ENCODE measurements at regions not wholly inside any gene's neighbourhood (a gene's known extent, or its start where the extent isn't known, plus 50 kb on each side); places are given as distances from the start of the nearest gene placed in this dataset.

- Histone ChIP-seq H3K27ac (no peak overlapping the region), H3K4me1 (no peaks in the 10 kb centered on the region), H3K36me3 (no peaks in the 10 kb centered on the region), H3K27me3 (no peaks in the 10 kb centered on the region), H3K9me3 (no peaks in the 10 kb centered on the region), H3K4me3 (no peak overlapping the region)
- DNase-seq, result no peak
- TF ChIP-seq CTCF (IDR thresholded peaks at IDR 0.05) (no peak), POLR2A (IDR thresholded peaks at IDR 0.05) (no peak)
Observed at GRCh38 chr2:83873110-83873509, 586.0 kb downstream of the SUCLG1 start.

- no peak for DNase-seq
- no peaks in the 10 kb centered on the region for H3K9me3 ChIP-seq
- no peak overlapping the region for H3K27ac ChIP-seq
- no peak overlapping the region for H3K4me3 ChIP-seq
- TF ChIP-seq POLR2A (IDR thresholded peaks at IDR 0.05), result no peak
- no peak for TF ChIP-seq CTCF (IDR thresholded peaks at IDR 0.05)
- no peaks in the 10 kb centered on the region for H3K4me1 ChIP-seq
- H3K27me3 ChIP-seq, result no peaks in the 10 kb centered on the region
- H3K36me3 ChIP-seq, result no peaks in the 10 kb centered on the region
Observed at GRCh38 chr2:83866211-83866610, 592.9 kb downstream of the SUCLG1 start.

- no peak for DNase-seq
- no peaks in the 10 kb centered on the region for H3K9me3 ChIP-seq
- TF ChIP-seq POLR2A (IDR thresholded peaks at IDR 0.05), result no peak
- no peak for TF ChIP-seq CTCF (IDR thresholded peaks at IDR 0.05)
- no peaks in the 10 kb centered on the region for H3K4me1 ChIP-seq
- no peaks in the 10 kb centered on the region for H3K36me3 ChIP-seq
- H3K4me3 ChIP-seq, result no peak overlapping the region
- H3K27me3 ChIP-seq, result no peaks in the 10 kb centered on the region
- H3K27ac ChIP-seq, result no peak overlapping the region
Observed at GRCh38 chr2:83862600-83862999, 596.5 kb downstream of the SUCLG1 start.

- no peaks in the 10 kb centered on the region for H3K27me3 ChIP-seq
- TF ChIP-seq POLR2A (IDR thresholded peaks at IDR 0.05) (no peak), CTCF (IDR thresholded peaks at IDR 0.05) (no peak)
- no peaks in the 10 kb centered on the region for H3K9me3 ChIP-seq
- no peak overlapping the region for H3K4me3 ChIP-seq
- no peaks in the 10 kb centered on the region for H3K36me3 ChIP-seq
- no peak for DNase-seq
- H3K27ac ChIP-seq, result no peak overlapping the region
- no peaks in the 10 kb centered on the region for H3K4me1 ChIP-seq
Observed at GRCh38 chr2:83860320-83860719, 598.8 kb downstream of the SUCLG1 start.

GRCh38 chr2:83859553-83859952 lies 599.5 kb downstream of the SUCLG1 start:
- DNase-seq, result no peak
- Histone ChIP-seq H3K36me3 (no peaks in the 10 kb centered on the region), H3K27ac (no peak overlapping the region), H3K4me1 (no peaks in the 10 kb centered on the region), H3K4me3 (no peak overlapping the region), H3K27me3 (no peaks in the 10 kb centered on the region), H3K9me3 (no peaks in the 10 kb centered on the region)
- TF ChIP-seq POLR2A (IDR thresholded peaks at IDR 0.05), result no peak
- TF ChIP-seq CTCF (IDR thresholded peaks at IDR 0.05), result no peak

GRCh38 chr2:83851066-83851465 lies 608.0 kb downstream of the SUCLG1 start:
- Histone ChIP-seq H3K27me3 (no peaks in the 10 kb centered on the region), H3K4me3 (no peak overlapping the region)
- no peak for DNase-seq

More at GRCh38 chr2:83851066-83851465, 608.0 kb downstream of the SUCLG1 start:
- Histone ChIP-seq H3K9me3 (no peaks in the 10 kb centered on the region), H3K4me1 (no peaks in the 10 kb centered on the region), H3K27ac (no peak overlapping the region), H3K36me3 (no peaks in the 10 kb centered on the region)
- TF ChIP-seq POLR2A (IDR thresholded peaks at IDR 0.05) (no peak), CTCF (IDR thresholded peaks at IDR 0.05) (no peak)
